ENCODE measurements at regions not wholly inside any gene's neighbourhood (a gene's known extent, or its start where the extent isn't known, plus 50 kb on each side); places are given as distances from the start of the nearest gene placed in this dataset.

- DNase-seq = no peak
Observed at GRCh38 chr16:16798504-16798903, 419.6 kb downstream of the NPIPA7 start.

DNA sequence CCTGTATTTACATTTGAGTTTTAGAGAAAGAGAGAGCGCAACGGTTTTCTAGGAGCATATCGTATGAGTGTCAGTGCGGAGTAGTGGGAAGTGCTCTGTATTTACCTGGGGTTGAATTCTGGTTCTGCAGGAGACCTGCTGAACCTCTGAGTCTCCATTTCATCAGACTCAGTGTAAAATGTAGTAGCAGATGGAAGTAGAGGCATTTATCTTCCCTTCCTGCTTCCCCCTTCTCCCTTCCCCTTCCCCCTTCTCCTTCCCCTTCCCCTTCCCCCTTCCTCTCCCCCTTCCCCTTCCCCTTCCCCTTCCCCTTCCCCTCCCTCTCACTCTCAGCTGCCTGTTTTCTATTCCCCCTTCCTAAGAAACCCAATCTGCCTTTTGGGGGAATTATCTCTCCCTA is 426.9 kb downstream of the NPIPA7 start:
- DNase-seq = no peak

DNA sequence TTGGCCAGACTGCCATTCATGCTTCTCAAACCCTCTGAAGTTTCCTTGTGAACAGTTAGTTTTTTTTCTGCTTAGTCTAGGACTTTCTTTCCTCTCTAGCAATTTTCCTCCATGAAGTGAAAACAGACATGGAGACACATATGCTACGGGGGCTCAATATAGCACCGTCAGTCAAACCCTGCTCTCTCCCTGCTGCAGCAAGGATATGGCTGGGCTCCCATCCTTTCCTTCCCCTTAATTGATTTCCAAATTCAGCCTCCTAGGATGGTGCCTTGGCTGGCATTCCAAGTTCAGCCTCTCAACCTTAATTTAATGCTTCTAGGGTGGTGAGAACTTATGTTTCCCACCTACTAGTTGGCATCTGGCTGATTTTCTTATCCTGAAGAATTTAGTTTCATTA is 436.7 kb downstream of the NPIPA7 start:
- no peak for DNase-seq

GRCh38 chr16:16817196-16817595 is 438.3 kb downstream of the NPIPA7 start:
- no peak for DNase-seq

- DNase-seq = no peak
Observed at GRCh38 chr16:16821261-16821660, 442.3 kb downstream of the NPIPA7 start.

DNA sequence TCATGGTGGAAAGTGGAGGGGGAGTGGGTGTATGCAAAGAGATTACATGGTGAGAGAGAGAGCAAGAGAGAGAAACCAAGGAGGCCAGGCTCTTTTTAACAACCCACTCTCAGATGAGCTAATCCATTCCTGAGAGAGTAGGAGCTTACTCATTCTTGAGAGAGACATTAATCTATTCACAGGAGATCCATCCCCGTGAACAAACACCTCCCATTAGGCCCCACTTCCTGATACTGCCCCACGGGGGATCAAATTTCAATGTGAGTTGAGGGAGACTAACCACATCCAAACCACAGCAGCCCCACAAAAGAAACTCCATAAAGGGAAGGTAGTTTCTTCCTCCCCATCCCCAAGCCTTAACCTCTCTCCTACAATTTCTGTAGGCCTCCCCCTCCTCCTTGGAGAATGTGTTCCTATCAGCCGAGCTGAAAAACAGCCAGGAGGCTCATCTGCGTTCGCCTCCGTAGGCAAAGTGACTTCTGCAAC is 450.0 kb downstream of the NPIPA7 start:
- peak in 1 of 3 donors; percentile 12 for DNase-seq

DNA sequence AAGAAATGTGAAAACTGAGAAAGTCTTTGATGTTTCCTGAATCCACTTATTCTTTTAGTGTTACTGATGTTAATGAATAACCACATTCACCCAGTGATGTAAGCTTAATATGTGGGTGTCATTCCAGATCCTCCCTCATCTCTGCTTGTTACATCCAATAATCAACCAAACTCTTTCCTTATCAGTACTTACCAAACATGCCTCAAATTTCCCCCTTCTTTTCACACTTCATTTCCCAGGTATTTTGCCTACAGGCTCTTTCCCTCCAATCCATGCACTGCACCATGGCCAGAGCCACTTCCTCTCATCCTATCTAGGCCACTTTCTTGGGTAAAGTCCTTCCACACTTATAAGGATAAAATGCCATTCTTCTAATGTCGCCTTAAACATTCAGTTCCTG is 451.5 kb downstream of the NPIPA7 start:
- DNase-seq = no peak

- no peak for DNase-seq
Observed at GRCh38 chr16:16830973-16831372, 452.0 kb downstream of the NPIPA7 start.

DNA sequence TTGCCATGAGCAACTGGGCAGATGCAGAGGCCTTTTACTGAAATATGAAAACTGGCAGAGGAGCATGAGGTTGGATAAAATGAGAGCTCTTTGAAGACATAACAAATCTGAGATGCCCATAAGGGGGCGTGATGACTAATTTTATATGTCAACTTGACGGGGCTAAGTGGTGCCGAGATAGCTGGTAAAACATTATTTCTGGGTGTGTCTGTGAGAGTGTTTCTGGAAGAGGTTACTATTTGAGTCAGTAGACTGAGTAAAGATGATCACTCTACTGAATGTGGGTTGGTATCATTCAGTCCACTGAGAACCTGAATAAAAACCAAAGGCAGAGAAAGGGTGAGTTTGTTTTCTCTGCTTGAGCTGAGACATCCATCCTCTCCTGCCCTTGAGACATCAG is 454.2 kb downstream of the NPIPA7 start:
- DNase-seq = no peak

DNA sequence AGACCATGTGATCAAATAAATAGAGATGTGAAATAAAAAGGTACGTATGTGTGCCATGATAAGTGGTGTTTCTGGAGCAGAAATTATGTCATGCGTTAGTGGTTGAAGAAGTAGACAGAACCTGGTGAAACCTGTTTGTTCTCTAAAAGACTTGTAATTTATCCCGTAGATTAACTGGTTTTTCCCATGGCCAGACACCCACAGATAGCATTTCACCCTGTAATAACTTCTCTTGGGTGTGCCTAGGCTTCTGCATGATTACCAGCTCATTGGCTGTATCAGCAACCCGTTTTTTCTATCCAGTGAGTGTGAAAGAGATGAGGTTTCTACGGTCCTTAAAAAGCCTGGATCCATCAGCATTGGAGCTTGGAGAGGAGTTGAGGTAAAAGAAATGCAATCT is 471.3 kb downstream of the NPIPA7 start:
- no peak for DNase-seq

- DNase-seq = no peak
Observed at GRCh38 chr16:16857012-16857411, 478.1 kb downstream of the NPIPA7 start.

GRCh38 chr16:16857603-16858283 is 478.8 kb downstream of the NPIPA7 start:
- DNase-seq = peak; percentile 61 to 81 (median 71)

- DNase-seq = peak; percentile 57 to 77 (median 76)
Observed at GRCh38 chr16:16861546-16861945, 482.6 kb downstream of the NPIPA7 start.

GRCh38 chr16:16863672-16864071 is 484.7 kb downstream of the NPIPA7 start:
- no peak for DNase-seq

DNA sequence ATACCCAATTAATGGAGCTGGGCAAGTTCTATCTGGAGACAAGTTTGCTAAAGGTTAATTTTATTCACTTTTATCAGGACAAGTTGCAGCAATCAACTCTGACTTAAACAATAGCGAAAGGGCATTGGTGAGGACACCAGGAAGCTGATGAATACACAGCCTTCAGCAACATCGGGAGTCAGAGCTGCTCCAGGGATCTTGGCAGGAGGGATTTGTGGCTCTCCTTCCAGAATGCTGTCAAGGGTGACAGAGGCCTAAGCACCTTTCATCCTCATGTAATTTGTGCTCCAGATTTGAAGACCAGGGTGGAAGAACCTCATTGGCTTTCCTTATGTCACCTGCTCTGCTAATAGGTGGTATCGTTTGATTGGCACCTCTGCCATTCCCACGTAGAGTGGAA is 485.6 kb downstream of the NPIPA7 start:
- no peak for DNase-seq

GRCh38 chr16:16865374-16865773 is 486.4 kb downstream of the NPIPA7 start:
- no peak for DNase-seq

DNA sequence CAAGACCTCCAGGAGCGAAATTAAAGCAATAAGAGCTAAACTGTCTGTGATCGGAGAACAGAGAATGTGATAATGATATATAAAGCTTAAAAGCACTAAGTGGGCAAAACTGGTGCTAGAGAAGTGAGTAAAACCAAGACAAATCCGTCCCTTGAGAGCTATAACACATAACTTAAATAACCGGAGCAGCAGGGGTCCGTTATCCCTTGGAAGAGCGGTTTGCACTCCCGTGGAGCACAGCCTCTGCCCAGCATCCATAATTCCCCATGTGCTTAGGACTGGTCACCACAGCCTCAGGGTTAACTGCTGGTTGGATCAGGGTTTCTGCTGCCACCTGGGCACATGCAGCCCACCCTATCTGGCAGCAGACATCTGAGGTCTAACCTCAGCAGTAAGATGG is 489.0 kb downstream of the NPIPA7 start:
- no peak for DNase-seq

DNA sequence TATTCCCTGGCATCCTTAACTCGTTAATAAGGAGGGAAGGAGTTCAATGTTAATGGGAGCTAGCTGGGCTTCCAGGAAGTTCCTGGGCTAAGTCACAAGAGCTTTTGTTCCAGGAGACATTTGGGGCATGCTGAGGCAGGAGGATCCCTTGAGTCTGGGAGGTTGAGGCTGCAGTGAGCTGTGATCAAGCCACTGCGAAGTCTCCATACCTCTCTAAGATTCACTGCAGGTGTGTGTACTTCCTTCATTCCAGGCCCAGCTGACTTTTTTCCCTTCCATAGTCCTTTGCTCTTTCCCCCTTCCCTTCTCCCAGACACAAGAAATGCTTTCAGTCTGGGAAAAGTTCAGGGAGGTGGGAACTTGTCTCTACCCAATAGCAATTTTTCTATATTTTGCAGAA is 489.8 kb downstream of the NPIPA7 start:
- no peak for DNase-seq

DNA sequence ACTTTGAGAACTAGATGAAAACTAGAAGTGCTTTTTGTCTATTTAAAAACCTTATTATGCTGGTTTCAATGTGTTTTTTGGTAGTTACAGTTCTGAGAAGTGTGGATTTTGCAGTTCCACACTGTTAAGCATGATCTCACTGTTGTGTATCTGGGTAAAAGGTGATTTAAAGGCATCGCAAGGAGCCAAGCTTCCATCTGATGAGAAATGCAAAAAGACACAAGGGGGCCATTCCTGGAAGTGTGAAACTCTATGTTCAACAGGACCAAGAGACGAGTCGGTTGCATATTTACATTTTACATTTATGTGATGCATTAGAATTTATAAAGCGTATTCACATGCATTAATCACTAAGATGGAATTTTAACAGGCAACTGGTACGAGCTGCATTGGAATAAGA is 490.8 kb downstream of the NPIPA7 start:
- DNase-seq = no peak

DNA sequence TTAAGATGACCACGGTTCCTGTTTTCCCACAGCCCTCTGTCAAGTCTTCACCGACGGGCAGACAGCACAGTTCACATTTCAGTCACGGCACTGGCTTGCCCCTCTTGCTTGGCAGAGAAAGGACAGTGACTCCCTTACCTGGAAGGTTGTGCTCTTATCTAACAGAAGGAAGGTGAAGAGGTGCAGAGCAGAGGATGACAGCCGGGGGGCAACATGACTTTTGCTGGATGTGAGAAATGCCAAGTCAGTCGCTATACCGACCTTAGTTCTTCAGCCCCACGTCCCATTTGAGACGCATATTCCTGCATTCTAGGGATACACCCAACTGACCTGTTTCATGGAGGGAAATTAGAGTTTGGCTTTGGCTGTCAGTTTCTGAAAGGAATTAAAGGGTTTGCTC is 492.3 kb downstream of the NPIPA7 start:
- no peak for DNase-seq

DNA sequence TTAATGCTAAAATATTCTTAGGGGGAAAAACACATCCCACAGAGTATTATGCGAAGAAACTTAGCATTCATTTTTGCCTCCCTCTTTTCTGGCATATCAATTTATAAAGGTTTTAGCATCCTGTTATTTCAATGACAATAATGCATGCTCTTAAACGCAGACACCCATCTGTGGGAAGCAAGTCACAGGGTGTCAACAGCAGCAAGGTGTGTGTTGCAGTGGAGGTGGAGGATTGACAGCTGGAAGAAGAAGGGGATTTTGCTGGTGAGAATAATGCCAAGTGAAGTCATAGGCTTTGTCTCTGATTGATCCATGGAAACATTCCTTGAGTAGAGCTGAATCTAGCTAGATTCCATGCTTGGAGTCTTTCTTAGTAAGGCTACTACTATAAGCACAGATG is 498.1 kb downstream of the NPIPA7 start:
- no peak for DNase-seq

- DNase-seq = no peak
Observed at GRCh38 chr16:16879567-16880251, 500.8 kb downstream of the NPIPA7 start.

DNA sequence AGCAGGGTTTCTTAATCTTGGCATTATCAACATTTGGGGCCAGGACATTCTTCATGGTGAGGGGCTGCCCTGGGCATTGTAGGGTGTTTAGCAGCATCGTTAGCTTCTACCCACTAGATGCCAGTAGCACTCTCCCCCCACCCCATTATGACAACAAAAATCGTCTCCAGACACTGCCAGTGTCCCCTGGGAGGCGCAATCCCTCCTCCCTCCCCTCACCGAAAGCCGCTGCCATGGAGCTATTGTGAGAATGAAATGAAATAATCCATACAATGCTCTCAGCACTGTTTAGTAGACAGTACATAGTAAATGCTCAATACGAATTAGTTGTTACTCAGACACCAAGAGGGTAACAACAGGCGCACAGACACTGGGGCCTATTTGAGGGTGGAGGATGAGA is 502.9 kb downstream of the NPIPA7 start:
- no peak for DNase-seq

GRCh38 chr16:16882766-16883165 is 503.8 kb downstream of the NPIPA7 start:
- no peak for DNase-seq

DNA sequence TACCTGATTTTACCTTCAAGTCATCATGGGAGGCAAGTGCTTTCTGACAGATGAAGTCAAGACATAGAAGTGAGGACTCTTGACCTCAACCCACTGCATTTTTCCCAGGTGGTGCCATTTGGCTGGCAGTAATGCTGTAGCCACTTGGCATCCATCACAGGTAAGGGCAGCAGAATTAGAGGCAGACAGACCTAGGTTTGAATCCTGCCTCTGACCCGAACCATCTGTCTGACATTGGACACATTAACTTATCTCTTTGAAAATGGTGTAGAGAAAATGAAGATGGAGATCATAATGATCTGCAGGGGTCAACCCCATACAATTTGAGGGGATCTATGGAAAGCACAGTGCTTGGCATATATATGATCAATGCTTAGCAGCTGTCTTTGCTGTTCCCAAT is 505.5 kb downstream of the NPIPA7 start:
- no peak for DNase-seq

Data from suppressor macrophage treated with lipopolysaccharide for 1 hour (primary cell).